Effector memory CD4-positive, alpha-beta T cell (primary cell): ENCODE measurements at regions not wholly inside any gene's neighbourhood (a gene's known extent, or its start where the extent isn't known, plus 50 kb on each side); places are given as distances from the start of the nearest gene placed in this dataset.

Experiments
- DNase-seq, 3 donors: peaks; one replicate each; pipeline ENCODE4 v3.0.0-alpha.2; 2020
- H3K27ac ChIP-seq: 2 replicates; pipeline ENCODE4 v1.7.0; 2013; ENCODE audit warnings: mild to moderate bottlenecking, low read length, moderate library complexity; ENCODE audit not compliant: insufficient read depth, poor library complexity, severe bottlenecking
- H3K27me3 ChIP-seq: replicated peaks from 2 replicates; pipeline ENCODE4 v1.7.0; 2013; ENCODE audit warnings: mild to moderate bottlenecking, low read length; ENCODE audit not compliant: insufficient read depth, control insufficient read depth, poor library complexity, severe bottlenecking
- H3K36me3 ChIP-seq: 2 replicates; pipeline ENCODE4 v1.7.0; 2013; ENCODE audit warnings: mild to moderate bottlenecking, low read length, moderate library complexity; ENCODE audit not compliant: control insufficient read depth, insufficient read depth
- H3K4me1 ChIP-seq: 2 replicates; pipeline ENCODE4 v1.7.0; 2013; ENCODE audit warnings: low read length, mild to moderate bottlenecking; ENCODE audit not compliant: control insufficient read depth, insufficient read depth, poor library complexity, severe bottlenecking
- H3K4me3 ChIP-seq: 2 replicates; pipeline ENCODE4 v1.7.0; 2013; ENCODE audit warnings: low read length, low read depth, mild to moderate bottlenecking; ENCODE audit not compliant: insufficient read depth, poor library complexity, severe bottlenecking
- H3K9me3 ChIP-seq: 2 replicates; pipeline ENCODE4 v1.7.0; 2013; ENCODE audit warnings: mild to moderate bottlenecking, low read length, moderate library complexity; ENCODE audit not compliant: control insufficient read depth

- H3K9me3 ChIP-seq = no peaks in the 10 kb centered on the region
- H3K27ac ChIP-seq = no peak overlapping the region
- H3K36me3 ChIP-seq = no peaks in the 10 kb centered on the region
- H3K4me1 ChIP-seq = no peaks in the 10 kb centered on the region
- no peak for DNase-seq
- H3K4me3 ChIP-seq = no peak overlapping the region
- H3K27me3 ChIP-seq = no peaks in the 10 kb centered on the region
Observed at GRCh38 chr4:180823108-180823507, 1420.1 kb upstream of the TENM3 start.

- Histone ChIP-seq H3K4me3 (no peak overlapping the region), H3K27me3 (no peaks in the 10 kb centered on the region), H3K4me1 (no peaks in the 10 kb centered on the region), H3K9me3 (no peaks in the 10 kb centered on the region), H3K36me3 (no peaks in the 10 kb centered on the region), H3K27ac (no peak overlapping the region)
- DNase-seq = no peak
Observed at GRCh38 chr4:180827232-180828009, 1415.8 kb upstream of the TENM3 start.

- Histone ChIP-seq H3K4me1 (no peaks in the 10 kb centered on the region), H3K9me3 (no peaks in the 10 kb centered on the region), H3K4me3 (no peak overlapping the region), H3K27ac (no peak overlapping the region), H3K27me3 (no peaks in the 10 kb centered on the region), H3K36me3 (no peaks in the 10 kb centered on the region)
- no peak for DNase-seq
Observed at GRCh38 chr4:180828455-180829018, 1414.7 kb upstream of the TENM3 start.

- Histone ChIP-seq H3K27ac (no peak overlapping the region), H3K27me3 (no peaks in the 10 kb centered on the region), H3K4me3 (no peak overlapping the region), H3K9me3 (no peaks in the 10 kb centered on the region), H3K36me3 (no peaks in the 10 kb centered on the region), H3K4me1 (no peaks in the 10 kb centered on the region)
- no peak for DNase-seq
Observed at GRCh38 chr4:180832073-180832472, 1411.1 kb upstream of the TENM3 start.

- Histone ChIP-seq H3K4me3 (no peak overlapping the region), H3K27ac (no peak overlapping the region), H3K27me3 (no peaks in the 10 kb centered on the region), H3K9me3 (no peaks in the 10 kb centered on the region), H3K36me3 (no peaks in the 10 kb centered on the region), H3K4me1 (no peaks in the 10 kb centered on the region)
- DNase-seq = no peak
Observed at GRCh38 chr4:180840142-180840541, 1403.1 kb upstream of the TENM3 start.

- H3K4me3 ChIP-seq = no peak overlapping the region
- no peaks in the 10 kb centered on the region for H3K27me3 ChIP-seq
- DNase-seq = no peak
- H3K4me1 ChIP-seq = no peaks in the 10 kb centered on the region
- no peaks in the 10 kb centered on the region for H3K9me3 ChIP-seq
- no peak overlapping the region for H3K27ac ChIP-seq
- H3K36me3 ChIP-seq = no peaks in the 10 kb centered on the region
Observed at GRCh38 chr4:180850318-180850940, 1392.8 kb upstream of the TENM3 start.

- no peaks in the 10 kb centered on the region for H3K36me3 ChIP-seq
- no peak overlapping the region for H3K27ac ChIP-seq
- no peaks in the 10 kb centered on the region for H3K27me3 ChIP-seq
- H3K4me3 ChIP-seq = no peak overlapping the region
- H3K9me3 ChIP-seq = no peaks in the 10 kb centered on the region
- no peaks in the 10 kb centered on the region for H3K4me1 ChIP-seq
- no peak for DNase-seq
Observed at GRCh38 chr4:180852738-180853137, 1390.5 kb upstream of the TENM3 start.

GRCh38 chr4:180855184-180855583, 1388.0 kb upstream of the TENM3 start:
- Histone ChIP-seq H3K36me3 (no peaks in the 10 kb centered on the region), H3K27me3 (no peaks in the 10 kb centered on the region), H3K4me3 (no peak overlapping the region), H3K9me3 (peaks cover 2% of the 10 kb centered on the region), H3K4me1 (no peaks in the 10 kb centered on the region), H3K27ac (no peak overlapping the region)
- DNase-seq = no peak

GRCh38 chr4:180860089-180860720, 1383.0 kb upstream of the TENM3 start:
- H3K27ac ChIP-seq = no peak overlapping the region
- no peaks in the 10 kb centered on the region for H3K36me3 ChIP-seq
- no peak for DNase-seq

GRCh38 chr4:180861651-180862050, 1381.6 kb upstream of the TENM3 start:
- no peak overlapping the region for H3K27ac ChIP-seq
- no peak for DNase-seq
- no peak overlapping the region for H3K4me3 ChIP-seq
- no peaks in the 10 kb centered on the region for H3K36me3 ChIP-seq
- no peaks in the 10 kb centered on the region for H3K4me1 ChIP-seq
- no peaks in the 10 kb centered on the region for H3K27me3 ChIP-seq
- H3K9me3 ChIP-seq = peaks cover 2% of the 10 kb centered on the region

More at GRCh38 chr4:180860089-180860720, 1383.0 kb upstream of the TENM3 start:
- no peak overlapping the region for H3K4me3 ChIP-seq
- peaks cover 2% of the 10 kb centered on the region for H3K9me3 ChIP-seq
- H3K27me3 ChIP-seq = no peaks in the 10 kb centered on the region
- no peaks in the 10 kb centered on the region for H3K4me1 ChIP-seq
